ENCODE measurements at regions not wholly inside any gene's neighbourhood (a gene's known extent, or its start where the extent isn't known, plus 50 kb on each side); places are given as distances from the start of the nearest gene placed in this dataset.
A peak's percentile ranks its signal among the peaks of the same experiment; 100 is the strongest.

GRCh38 chr13:103772576-103772975, 706.4 kb upstream of the SLC10A2 start:
- TF ChIP-seq EZH2 (IDR thresholded peaks at IDR 0.05; ENCODE audit: low read length, unreplicated experiment) (no peak), CTCF (conservative IDR thresholded peaks at IDR 0.05; ENCODE audit: low read depth, low read length) (peak; percentile 49)
